ENCODE measurements at regions not wholly inside any gene's neighbourhood (a gene's known extent, or its start where the extent isn't known, plus 50 kb on each side); places are given as distances from the start of the nearest gene placed in this dataset.

- TF ChIP-seq, protein P1, sequence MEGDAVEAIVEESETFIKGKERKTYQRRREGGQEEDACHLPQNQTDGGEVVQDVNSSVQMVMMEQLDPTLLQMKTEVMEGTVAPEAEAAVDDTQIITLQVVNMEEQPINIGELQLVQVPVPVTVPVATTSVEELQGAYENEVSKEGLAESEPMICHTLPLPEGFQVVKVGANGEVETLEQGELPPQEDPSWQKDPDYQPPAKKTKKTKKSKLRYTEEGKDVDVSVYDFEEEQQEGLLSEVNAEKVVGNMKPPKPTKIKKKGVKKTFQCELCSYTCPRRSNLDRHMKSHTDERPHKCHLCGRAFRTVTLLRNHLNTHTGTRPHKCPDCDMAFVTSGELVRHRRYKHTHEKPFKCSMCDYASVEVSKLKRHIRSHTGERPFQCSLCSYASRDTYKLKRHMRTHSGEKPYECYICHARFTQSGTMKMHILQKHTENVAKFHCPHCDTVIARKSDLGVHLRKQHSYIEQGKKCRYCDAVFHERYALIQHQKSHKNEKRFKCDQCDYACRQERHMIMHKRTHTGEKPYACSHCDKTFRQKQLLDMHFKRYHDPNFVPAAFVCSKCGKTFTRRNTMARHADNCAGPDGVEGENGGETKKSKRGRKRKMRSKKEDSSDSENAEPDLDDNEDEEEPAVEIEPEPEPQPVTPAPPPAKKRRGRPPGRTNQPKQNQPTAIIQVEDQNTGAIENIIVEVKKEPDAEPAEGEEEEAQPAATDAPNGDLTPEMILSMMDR (conservative IDR thresholded peaks at IDR 0.05; ENCODE audit: low read length) = no peak
- TF ChIP-seq EZH2phosphoT487 (IDR thresholded peaks at IDR 0.05; ENCODE audit: borderline replicate concordance, low read depth, low read length) = no peak
Observed at GRCh38 chr21:18715606-18716005, 312.0 kb upstream of the TMPRSS15 start.

Data from OCI-LY7 (cell line).